Natural killer cell (primary cell): ENCODE measurements at regions not wholly inside any gene's neighbourhood (a gene's known extent, or its start where the extent isn't known, plus 50 kb on each side); places are given as distances from the start of the nearest gene placed in this dataset.
A peak's percentile ranks its signal among the peaks of the same experiment; 100 is the strongest.
"Not testable (repeated sequence)": the region's sequence is repeated elsewhere in the genome, so short reads cannot be mapped to it uniquely, and the experiment has no call there.

Experiments
- ATAC-seq, 3 donors: fragments of 150-1000 bp in 2 of 3; fragments of 200-7000 bp in 1 of 3; cut with Tn5 transposase; 1 replicate in 1 of 3; 2 replicates in 2 of 3; pipeline ENCODE4 v1.10.0; 2021; ENCODE audit warnings: mild to moderate bottlenecking in 2 of 3, moderate library complexity in 2 of 3
- DNase-seq, 2 donors: peaks; one replicate each; pipeline versions ENCODE4 v3.0.0 to v3.0.0-alpha.2; 2013 to 2021; ENCODE audit warnings: mixed read lengths in 1 of 2
- H3K27ac ChIP-seq: one replicate; pipeline ENCODE4 v1.5.1; 2013; ENCODE audit warnings: mild to moderate bottlenecking, low read length
- H3K27me3 ChIP-seq: one replicate; pipeline ENCODE4 v1.6.1; 2013; ENCODE audit warnings: low read length; ENCODE audit not compliant: control insufficient read depth, insufficient read depth
- H3K36me3 ChIP-seq: one replicate; pipeline ENCODE4 v1.6.1; 2013; ENCODE audit warnings: low read length; ENCODE audit not compliant: control insufficient read depth, insufficient read depth
- H3K4me1 ChIP-seq: one replicate; pipeline ENCODE4 v1.6.1; 2013; ENCODE audit warnings: low read length; ENCODE audit not compliant: control insufficient read depth, insufficient read depth
- H3K4me3 ChIP-seq: one replicate; pipeline ENCODE4 v1.5.1; 2013; ENCODE audit warnings: low read length
- H3K9me3 ChIP-seq: one replicate; pipeline ENCODE4 v1.6.1; 2013; ENCODE audit warnings: low read length; ENCODE audit not compliant: control insufficient read depth, insufficient read depth
- H3K27ac Mint-ChIP-seq, 2 donors: one replicate each; pipeline ENCODE4 v1.8.0; 2022; ENCODE audit warnings: mild to moderate bottlenecking in 2 of 2, mixed read lengths in 2 of 2, moderate library complexity in 1 of 2
- H3K27me3 Mint-ChIP-seq, 2 donors: one replicate each; pipeline ENCODE4 v1.8.0; 2022; ENCODE audit warnings: low read depth in 2 of 2, mixed read lengths in 2 of 2
- H3K36me3 Mint-ChIP-seq: one replicate; pipeline ENCODE4 v1.8.0; 2022; ENCODE audit warnings: mixed read lengths
- H3K4me1 Mint-ChIP-seq, 2 donors: one replicate each; pipeline ENCODE4 v1.8.0; 2022; ENCODE audit warnings: mixed read lengths in 2 of 2
- H3K4me3 Mint-ChIP-seq: one replicate; pipeline ENCODE4 v1.8.0; 2022; ENCODE audit warnings: mild to moderate bottlenecking, moderate library complexity, mixed read lengths
- H3K9me3 Mint-ChIP-seq, 2 donors: one replicate each; pipeline ENCODE4 v1.8.0; 2022; ENCODE audit warnings: mixed read lengths in 2 of 2
- CTCF ChIP-seq: fragments of 200-600 bp; IDR thresholded peaks from one replicate; pipeline ENCODE4 v1.8.0; 2022; ENCODE audit warnings: antibody characterized with exemption
- WGBS: methylation state at CpG from one replicate; pipeline ENCODE4 v1.1.7; 2013; ENCODE audit warnings: missing lambda C conversion rate; ENCODE audit not compliant: insufficient coverage; 5-methylcytosine and 5-hydroxymethylcytosine counted together
- intact Hi-C: fragments of 100-400 bp; cut with micrococcal nuclease; formaldehyde crosslinking; loops from one replicate; pipeline ENCODE4 v1.14.2; 2022

GRCh38 chr7:76133839-76134238 is 67.9 kb upstream of the SRRM3 start:
- H3K27ac ChIP-seq: no peak overlapping the region
- peaks cover 11% of the 10 kb centered on the region for H3K4me1 ChIP-seq
- no peak for TF ChIP-seq CTCF
- H3K4me3 ChIP-seq: no peak overlapping the region
- H3K9me3 ChIP-seq: no peaks in the 10 kb centered on the region
- DNase-seq: no peak
- Mint-ChIP-seq H3K4me3 (peak overlapping the region; percentile 74), H3K36me3 (no peaks in the 10 kb centered on the region), H3K27me3 (no peaks in the 10 kb centered on the region), H3K9me3 (no peaks in the 10 kb centered on the region), H3K27ac (peak overlapping the region; percentile 87 to 93), H3K4me1 (peaks cover 30 to 55% of the 10 kb centered on the region in 2 donors)
- peak; percentile 49 to 65 (median 51) for ATAC-seq
- 13% methylated on average over 3 of the region's 3 CpGs for WGBS
- H3K36me3 ChIP-seq: no peaks in the 10 kb centered on the region
- intact Hi-C loops: loop anchor here (1.0 to 5.0 kb wide), 2 partner anchors 9 to 87 kb away; partner anchors contain the start of genes MDH2 and STYXL1
- no peaks in the 10 kb centered on the region for H3K27me3 ChIP-seq

- H3K9me3 ChIP-seq, H3K4me3 ChIP-seq, H3K36me3 ChIP-seq, DNase-seq, H3K27ac ChIP-seq, H3K36me3 Mint-ChIP-seq, intact Hi-C loops, H3K27me3 ChIP-seq, H3K27ac Mint-ChIP-seq, H3K27me3 Mint-ChIP-seq, H3K4me3 Mint-ChIP-seq, H3K9me3 Mint-ChIP-seq, ATAC-seq: not testable (repeated sequence)
- H3K4me1 ChIP-seq: peaks cover 11% of the 10 kb centered on the region
- WGBS: 80% methylated on average over 2 of the region's 2 CpGs
- peaks cover 36 to 61% of the 10 kb centered on the region in 2 donors for H3K4me1 Mint-ChIP-seq
Observed at GRCh38 chr7:76135263-76135662, 66.4 kb upstream of the SRRM3 start.

- H3K27ac Mint-ChIP-seq, intact Hi-C loops, H3K36me3 Mint-ChIP-seq, ATAC-seq, H3K27me3 Mint-ChIP-seq, H3K36me3 ChIP-seq, DNase-seq, H3K27ac ChIP-seq, H3K9me3 ChIP-seq, H3K27me3 ChIP-seq, H3K9me3 Mint-ChIP-seq, H3K4me3 Mint-ChIP-seq, H3K4me3 ChIP-seq: not testable (repeated sequence)
- peaks cover 25 to 65% of the 10 kb centered on the region in 2 donors for H3K4me1 Mint-ChIP-seq
- WGBS: 87% methylated on average over 7 of the region's 7 CpGs
- H3K4me1 ChIP-seq: peaks cover 26% of the 10 kb centered on the region
Observed at GRCh38 chr7:76138577-76139313, 63.0 kb upstream of the SRRM3 start.

- intact Hi-C loops: no loop called here
- H3K4me1 ChIP-seq: peaks cover 22% of the 10 kb centered on the region
- ATAC-seq: no peak
- TF ChIP-seq CTCF: no peak
- no peaks in the 10 kb centered on the region for H3K27me3 ChIP-seq
- H3K4me3 ChIP-seq: no peak overlapping the region
- peak overlapping the region in 1 of 2 donors; percentile 30 for H3K27ac Mint-ChIP-seq
- WGBS: no CpG with 5 or more reads among the region's 1 CpG
- no peak overlapping the region for H3K27ac ChIP-seq
- no peaks in the 10 kb centered on the region for H3K36me3 Mint-ChIP-seq
- H3K27me3 Mint-ChIP-seq: no peaks in the 10 kb centered on the region
- H3K4me1 Mint-ChIP-seq: peaks cover 21 to 62% of the 10 kb centered on the region in 2 donors
- no peak overlapping the region for H3K4me3 Mint-ChIP-seq
- H3K9me3 Mint-ChIP-seq: no peaks in the 10 kb centered on the region
- H3K36me3 ChIP-seq: no peaks in the 10 kb centered on the region
- no peak for DNase-seq
- no peaks in the 10 kb centered on the region for H3K9me3 ChIP-seq
Observed at GRCh38 chr7:76139670-76140069, 62.0 kb upstream of the SRRM3 start.

GRCh38 chr7:76140259-76140658 is 61.4 kb upstream of the SRRM3 start:
- H3K4me1 ChIP-seq: peaks cover 22% of the 10 kb centered on the region
- H3K4me3 ChIP-seq, DNase-seq, ATAC-seq, H3K27me3 ChIP-seq, H3K9me3 Mint-ChIP-seq, intact Hi-C loops, H3K9me3 ChIP-seq, H3K27ac ChIP-seq, H3K4me3 Mint-ChIP-seq, H3K36me3 Mint-ChIP-seq, H3K27me3 Mint-ChIP-seq, H3K36me3 ChIP-seq: not testable (repeated sequence)
- Mint-ChIP-seq H3K27ac (peak overlapping the region; percentile 30 to 95), H3K4me1 (peaks cover 27 to 68% of the 10 kb centered on the region in 2 donors)
- whole genome bisulfite sequencing: 83% methylated on average over 1 of the region's 3 CpGs
